Activated T-cell treated with anti-CD3 and anti-CD28 coated beads, Interleukin-2, amount 50 U/mL, for 48 hours (primary cell): ENCODE measurements at regions not wholly inside any gene's neighbourhood (a gene's known extent, or its start where the extent isn't known, plus 50 kb on each side); places are given as distances from the start of the nearest gene placed in this dataset.
"Not testable (repeated sequence)": the region's sequence is repeated elsewhere in the genome, so short reads cannot be mapped to it uniquely, and the experiment has no call there.

Experiments
- DNase-seq, 2 experiments: peaks; one replicate each; pipeline ENCODE4 v3.0.0-alpha.2; 2020

GRCh38 chr14:83873669-83874068 lies 1656.3 kb upstream of the FLRT2 start:
- DNase-seq, result no peak

- no peak for DNase-seq
Measured at GRCh38 chr14:83874662-83875061, 1655.3 kb upstream of the FLRT2 start.

GRCh38 chr14:83883732-83884131 lies 1646.2 kb upstream of the FLRT2 start:
- no peak for DNase-seq

GRCh38 chr14:83885837-83886293 lies 1644.1 kb upstream of the FLRT2 start:
- DNase-seq, result no peak

GRCh38 chr14:83887866-83888265 lies 1642.1 kb upstream of the FLRT2 start:
- DNase-seq, result no peak

GRCh38 chr14:83893447-83893846 lies 1636.5 kb upstream of the FLRT2 start:
- no peak for DNase-seq

GRCh38 chr14:83894568-83894967 lies 1635.4 kb upstream of the FLRT2 start:
- no peak for DNase-seq

GRCh38 chr14:83898558-83898957 lies 1631.4 kb upstream of the FLRT2 start:
- DNase-seq, result not testable (repeated sequence)

- DNase-seq, result no peak
Measured at GRCh38 chr14:83899706-83900105, 1630.2 kb upstream of the FLRT2 start.

- DNase-seq, result no peak
Measured at GRCh38 chr14:83905157-83905556, 1624.8 kb upstream of the FLRT2 start.

- no peak for DNase-seq
Measured at GRCh38 chr14:83908419-83908818, 1621.5 kb upstream of the FLRT2 start.

- DNase-seq, result no peak
Measured at GRCh38 chr14:83909507-83909906, 1620.4 kb upstream of the FLRT2 start.

GRCh38 chr14:83912032-83912642 lies 1617.8 kb upstream of the FLRT2 start:
- DNase-seq, result no peak

- no peak for DNase-seq
Measured at GRCh38 chr14:83913476-83913875, 1616.5 kb upstream of the FLRT2 start.

- no peak for DNase-seq
Measured at GRCh38 chr14:83918546-83918945, 1611.4 kb upstream of the FLRT2 start.

- not testable (repeated sequence) for DNase-seq
Measured at GRCh38 chr14:83919675-83920074, 1610.3 kb upstream of the FLRT2 start.

- DNase-seq, result no peak
Measured at GRCh38 chr14:83923842-83924241, 1606.1 kb upstream of the FLRT2 start.

GRCh38 chr14:83924259-83924658 lies 1605.7 kb upstream of the FLRT2 start:
- no peak for DNase-seq

GRCh38 chr14:83940253-83940652 lies 1589.7 kb upstream of the FLRT2 start:
- no peak for DNase-seq

GRCh38 chr14:83958359-83958758 lies 1571.6 kb upstream of the FLRT2 start:
- no peak for DNase-seq

GRCh38 chr14:83960832-83961512 lies 1569.0 kb upstream of the FLRT2 start:
- no peak for DNase-seq

GRCh38 chr14:83969998-83970397 lies 1559.9 kb upstream of the FLRT2 start:
- no peak for DNase-seq

GRCh38 chr14:83972631-83973030 lies 1557.3 kb upstream of the FLRT2 start:
- DNase-seq, result no peak

- DNase-seq, result no peak
Measured at GRCh38 chr14:83974647-83975163, 1555.2 kb upstream of the FLRT2 start.

GRCh38 chr14:83975435-83975834 lies 1554.5 kb upstream of the FLRT2 start:
- no peak for DNase-seq
